LNCAP (cell line): ENCODE measurements at regions not wholly inside any gene's neighbourhood (a gene's known extent, or its start where the extent isn't known, plus 50 kb on each side); places are given as distances from the start of the nearest gene placed in this dataset.

Experiments
- CTCF ChIP-seq: fragments of 450-650 bp; IDR thresholded peaks from 2 replicates; pipeline ENCODE4 v1.5.1; 2017; ENCODE audit warnings: mild to moderate bottlenecking

- no peak for TF ChIP-seq CTCF
Observed at GRCh38 chr10:3995302-3996210, 210.5 kb upstream of the KLF6 start.

- TF ChIP-seq CTCF: no peak
Observed at GRCh38 chr10:3992382-3993178, 207.6 kb upstream of the KLF6 start.

- TF ChIP-seq CTCF: no peak
Observed at GRCh38 chr10:3990307-3990706, 205.3 kb upstream of the KLF6 start.

- TF ChIP-seq CTCF: no peak
Observed at GRCh38 chr10:3987143-3987974, 202.3 kb upstream of the KLF6 start.

GRCh38 chr10:3986493-3987142, 201.6 kb upstream of the KLF6 start:
- no peak for TF ChIP-seq CTCF

- no peak for TF ChIP-seq CTCF
Observed at GRCh38 chr10:3982746-3983442, 197.9 kb upstream of the KLF6 start.
